ENCODE measurements at regions not wholly inside any gene's neighbourhood (a gene's known extent, or its start where the extent isn't known, plus 50 kb on each side); places are given as distances from the start of the nearest gene placed in this dataset.
"Not testable (repeated sequence)": the region's sequence is repeated elsewhere in the genome, so short reads cannot be mapped to it uniquely, and the experiment has no call there.

- DNase-seq (ENCODE audit: low read depth); H3K4me3 ChIP-seq (replicated peaks; ENCODE audit: low read depth, low read length): not testable (repeated sequence)
These were observed 61.7 kb downstream of the RHOU start for GRCh38 chr1:228796945-228797344.

DNA sequence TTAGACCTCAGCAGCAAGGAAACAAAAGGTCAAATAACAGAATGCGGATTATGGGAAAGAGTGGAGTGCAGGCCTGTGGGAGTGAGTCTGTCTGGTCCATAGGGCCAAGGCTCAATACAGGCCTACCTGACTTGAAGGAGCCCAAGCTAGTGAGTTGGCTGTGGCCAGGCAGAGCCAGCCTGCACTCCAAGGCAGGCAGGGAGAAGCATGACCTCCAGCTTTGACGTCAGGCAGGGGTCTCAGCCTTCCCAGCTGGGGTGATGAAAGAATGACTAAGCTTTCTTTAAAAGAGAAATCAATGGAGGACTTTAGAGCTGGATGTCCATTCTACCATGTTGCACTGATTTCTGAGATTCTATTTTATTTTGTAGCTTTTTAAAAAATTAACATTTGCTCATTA, 62.8 kb downstream of the RHOU start:
- H3K4me3 ChIP-seq (replicated peaks; ENCODE audit: low read depth, low read length): no peak overlapping the region
- no peak for TF ChIP-seq CTCF (IDR thresholded peaks at IDR 0.05; ENCODE audit: low read length, missing control alignments)
- DNase-seq (ENCODE audit: low read depth): peak; percentile 78

DNA sequence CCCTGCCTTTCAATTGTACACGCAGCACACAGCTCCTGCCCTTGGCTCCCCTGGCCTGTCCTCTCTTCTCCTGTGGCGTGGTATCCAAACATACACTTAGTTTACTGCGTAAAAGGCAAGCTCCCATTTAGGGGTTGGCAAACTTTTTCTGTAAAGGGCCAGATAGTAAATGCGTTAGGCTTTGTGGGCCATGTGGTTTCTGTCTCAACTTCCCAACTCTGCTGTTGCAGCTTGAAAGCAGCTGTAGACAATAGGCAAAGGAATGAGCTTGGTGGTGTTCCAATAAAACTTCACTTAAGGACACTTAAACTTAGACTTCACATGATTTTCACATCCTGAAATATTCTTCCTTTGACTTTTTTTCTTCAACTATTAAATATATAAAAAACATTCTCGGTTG, 63.3 kb downstream of the RHOU start:
- TF ChIP-seq CTCF (IDR thresholded peaks at IDR 0.05; ENCODE audit: low read length, missing control alignments): no peak

GRCh38 chr1:228799924-228800323, 64.6 kb downstream of the RHOU start:
- no peak for TF ChIP-seq CTCF (IDR thresholded peaks at IDR 0.05; ENCODE audit: low read length, missing control alignments)
- no peak for DNase-seq (ENCODE audit: low read depth)
- no peak overlapping the region for H3K4me3 ChIP-seq (replicated peaks; ENCODE audit: low read depth, low read length)

More for the DNA sequence above, 63.3 kb downstream of the RHOU start:
- H3K4me3 ChIP-seq (replicated peaks; ENCODE audit: low read depth, low read length): no peak overlapping the region
- peak; percentile 94 for DNase-seq (ENCODE audit: low read depth)

DNA sequence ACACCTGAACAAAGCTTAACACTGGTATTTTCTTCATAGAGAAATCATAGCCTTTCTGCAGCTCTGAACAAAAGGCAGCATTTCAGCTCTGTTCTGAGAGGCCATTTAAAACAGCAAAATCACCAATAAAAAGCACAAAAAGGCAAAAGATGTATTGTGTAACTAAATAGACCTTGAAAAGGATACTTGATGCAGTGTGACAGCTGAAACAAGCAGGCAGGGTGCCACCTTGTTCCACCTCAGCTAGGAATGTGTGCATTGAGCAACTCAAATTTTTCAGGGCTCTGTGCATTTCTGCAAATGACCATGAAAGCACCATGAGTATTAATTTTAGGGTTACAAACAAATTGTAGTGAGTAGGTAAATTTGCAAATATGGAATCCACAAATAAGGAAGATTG, 65.8 kb downstream of the RHOU start:
- no peak for TF ChIP-seq CTCF (IDR thresholded peaks at IDR 0.05; ENCODE audit: low read length, missing control alignments)
- no peak overlapping the region for H3K4me3 ChIP-seq (replicated peaks; ENCODE audit: low read depth, low read length)
- peak; percentile 32 for DNase-seq (ENCODE audit: low read depth)

DNA sequence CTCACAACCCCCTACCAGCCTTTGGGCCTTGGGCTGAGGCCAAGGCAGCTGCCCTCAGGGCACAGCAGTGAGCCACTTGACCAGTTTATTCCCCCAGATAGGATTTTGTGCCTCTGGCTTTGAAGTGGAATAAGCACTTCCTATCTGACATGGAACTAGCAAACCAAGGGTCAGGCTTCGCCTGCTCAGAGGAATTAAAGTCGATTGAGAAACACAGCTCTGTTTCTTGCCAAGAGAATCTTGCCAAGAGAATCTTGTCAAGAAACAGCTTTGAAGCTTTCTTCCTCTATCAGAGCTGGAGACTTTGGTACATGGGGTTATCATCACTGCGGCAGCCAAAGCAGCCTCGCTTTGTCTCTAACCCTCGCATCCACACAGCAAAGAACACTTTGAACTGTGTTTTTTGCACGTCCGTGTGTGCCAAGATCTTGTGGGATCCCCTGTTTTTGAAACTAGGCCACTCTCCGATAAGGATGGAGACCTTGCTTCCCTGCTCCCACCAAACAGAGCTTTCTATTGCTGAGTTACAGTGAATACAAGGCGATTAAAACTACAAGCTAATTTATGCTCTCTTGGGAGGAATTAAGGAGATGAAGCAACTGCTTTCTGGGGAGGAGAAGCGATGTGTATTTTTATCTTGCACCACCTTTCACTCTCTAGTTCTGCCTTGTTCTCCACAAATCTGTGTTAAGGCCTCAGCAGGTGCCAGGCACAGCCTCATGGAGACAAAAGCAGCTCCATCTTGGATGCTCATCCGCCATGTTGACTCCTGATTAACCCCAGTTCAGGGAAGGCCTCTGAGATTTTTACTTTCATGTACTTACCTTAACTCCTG, 67.3 kb downstream of the RHOU start:
- no peak overlapping the region for H3K4me3 ChIP-seq (replicated peaks; ENCODE audit: low read depth, low read length)
- peak; percentile 83 for DNase-seq (ENCODE audit: low read depth)
- no peak for TF ChIP-seq CTCF (IDR thresholded peaks at IDR 0.05; ENCODE audit: low read length, missing control alignments)

DNA sequence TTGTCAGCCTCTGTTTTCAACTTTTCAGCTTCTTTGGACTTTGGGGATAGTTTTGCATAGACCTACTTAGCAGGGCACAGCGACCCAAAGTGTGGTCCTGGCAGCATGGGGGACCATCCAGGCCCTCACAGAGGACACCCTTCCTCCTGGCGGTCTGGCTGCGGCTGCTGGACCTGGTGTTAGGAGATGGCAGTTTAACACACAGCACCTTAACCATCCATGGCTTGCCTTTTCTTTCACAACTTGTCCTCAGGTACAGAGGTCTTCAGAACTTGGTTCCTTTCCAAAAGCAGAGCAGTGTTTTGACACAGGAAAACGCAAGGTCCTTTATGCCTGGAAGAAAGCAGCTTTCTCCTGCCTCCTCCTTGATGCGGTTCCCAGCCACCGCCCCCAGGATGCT, 68.1 kb downstream of the RHOU start:
- no peak overlapping the region for H3K4me3 ChIP-seq (replicated peaks; ENCODE audit: low read depth, low read length)
- no peak for TF ChIP-seq CTCF (IDR thresholded peaks at IDR 0.05; ENCODE audit: low read length, missing control alignments)
- no peak for DNase-seq (ENCODE audit: low read depth)
